ENCODE measurements at regions not wholly inside any gene's neighbourhood (a gene's known extent, or its start where the extent isn't known, plus 50 kb on each side); places are given as distances from the start of the nearest gene placed in this dataset.

- Histone ChIP-seq H4K91ac (ENCODE audit: insufficient read depth, low read depth, low read length) (no peak overlapping the region), H3K9ac (ENCODE audit: low read depth, low read length) (no peak overlapping the region), H2BK120ac (ENCODE audit: low read depth, low read length) (no peak overlapping the region), H3K18ac (ENCODE audit: low read depth, low read length) (no peak overlapping the region), H3K36me3 (ENCODE audit: control insufficient read depth, insufficient read depth, low read length) (no peaks in the 10 kb centered on the region), H2AK5ac (ENCODE audit: low read depth, low read length) (no peak overlapping the region), H2AK9ac (replicated peaks; ENCODE audit: low read depth, low read length, poor library complexity) (no peak overlapping the region), H3K4me2 (ENCODE audit: low read depth, low read length) (no peak overlapping the region), H3K4me1 (ENCODE audit: control insufficient read depth, insufficient read depth, low read length) (no peaks in the 10 kb centered on the region), H3K27ac (ENCODE audit: insufficient read depth, low read length) (no peak overlapping the region), H3K27me3 (ENCODE audit: control insufficient read depth, insufficient read depth, low read length) (no peaks in the 10 kb centered on the region), H2AFZ (replicated peaks; ENCODE audit: low read length, poor library complexity) (no peak overlapping the region), H3K4ac (ENCODE audit: low read depth, low read length) (no peak overlapping the region), H3K9me1 (ENCODE audit: insufficient read depth, low read length) (no peaks in the 10 kb centered on the region), H3K14ac (replicated peaks; ENCODE audit: low read depth, low read length) (no peak overlapping the region), H4K20me1 (ENCODE audit: insufficient read depth, low read length) (no peaks in the 10 kb centered on the region), H3K56ac (ENCODE audit: extremely low read depth, insufficient read depth, low read length) (no peak overlapping the region), H2BK15ac (ENCODE audit: low read depth, low read length) (no peak overlapping the region), H2BK5ac (ENCODE audit: low read depth, low read length, poor library complexity, severe bottlenecking) (no peak overlapping the region), H4K8ac (ENCODE audit: low read depth in 2 of 2, low read length in 2 of 2) (no peak overlapping the region), H3K9me3 (ENCODE audit: control insufficient read depth, insufficient read depth, low read length) (peaks cover 1% of the 10 kb centered on the region; the same call in 1 of the 2 replicates), H3K23ac (ENCODE audit: low read depth, low read length) (no peak overlapping the region), H3K4me3 (ENCODE audit: insufficient read depth, low read depth, low read length) (no peak overlapping the region), H4K5ac (ENCODE audit: low read depth, low read length) (no peak overlapping the region), H2BK20ac (ENCODE audit: low read depth, low read length) (no peak overlapping the region), H3K79me1 (ENCODE audit: low read depth in 1 of 2, low read length in 2 of 2) (no peaks in the 10 kb centered on the region)
- ChIA-PET CTCF (interaction anchor here (1.0 kb wide), 1 partner anchor 9 kb away, joined by 3 read pairs; no protein-coding TSS in a partner anchor), POLR2A (ENCODE audit: unreplicated experiment) (no interaction called here)
- intact Hi-C loops (cut with micrococcal nuclease) (no loop called here), dilution Hi-C loops (cut with HindIII; ENCODE audit: low sequenced_read_pairs, unreplicated experiment) (no loop called here), in situ Hi-C loops (cut with MboI; ENCODE audit: low sequenced_read_pairs) (no loop called here)
- no TSS peak for BruUV-seq (replicated peaks)
- no CpG with 5 or more reads among the region's 3 CpGs for WGBS, 2 experiments (ENCODE audit: extremely low coverage in 2 of 2, insufficient read length in 1 of 2)
- no peak for TF ChIP-seq USF2 (IDR thresholded peaks at IDR 0.05; ENCODE audit: low read depth, low read length)
- no peak for TF ChIP-seq RFX5 (IDR thresholded peaks at IDR 0.05; ENCODE audit: low read depth, low read length)
- no peak for TF ChIP-seq BHLHE40 (IDR thresholded peaks at IDR 0.05; ENCODE audit: low read depth, low read length)
- ATAC-seq (ENCODE audit: low read depth) (no peak), DNase-seq (no peak)
Observed at GRCh38 chr2:223450246-223450645, 151.9 kb downstream of the SCG2 start.

Measured in IMR-90 (cell line).